WTC11 (cell line): ENCODE measurements at regions not wholly inside any gene's neighbourhood (a gene's known extent, or its start where the extent isn't known, plus 50 kb on each side); places are given as distances from the start of the nearest gene placed in this dataset.

Experiments used
- ATAC-seq: fragments of 200-7000 bp; cut with Tn5 transposase; 2 replicates; pipeline ENCODE4 v1.10.0; 2021; ENCODE audit warnings: mild to moderate bottlenecking, moderate library complexity
- CTCF ChIA-PET: fragments of 300-600 bp; sonication (Branson Sonifier 250); formaldehyde crosslinking; loops from one replicate; lab custom pipeline; 2021; ENCODE audit warnings: antibody characterized with exemption; lab: Charles Lee
- POLR2A ChIA-PET: fragments of 350-600 bp; sonication (Branson Sonifier 250); formaldehyde crosslinking; loops from one replicate; lab custom pipeline; 2021; ENCODE audit warnings: antibody characterized with exemption; lab: Charles Lee
- DNase-seq: peaks from one replicate; pipeline ENCODE4 v3.0.0; 2021; ENCODE audit warnings: low spot score
- H3K27ac Mint-ChIP-seq: 2 replicates; pipeline ENCODE4 v1.8.0; 2021; ENCODE audit warnings: mixed read lengths
- H3K27me3 Mint-ChIP-seq: 2 replicates; pipeline ENCODE4 v1.8.0; 2021; ENCODE audit warnings: low read depth, mild to moderate bottlenecking, moderate library complexity, mixed read lengths
- H3K36me3 Mint-ChIP-seq: 2 replicates; pipeline ENCODE4 v1.8.0; 2021; ENCODE audit warnings: mixed read lengths
- H3K4me1 Mint-ChIP-seq: 2 replicates; pipeline ENCODE4 v1.8.0; 2022; ENCODE audit warnings: mixed read lengths
- H3K4me3 Mint-ChIP-seq: 2 replicates; pipeline ENCODE4 v1.8.0; 2021; ENCODE audit warnings: mild to moderate bottlenecking, moderate library complexity, mixed read lengths
- H3K9me3 Mint-ChIP-seq: 2 replicates; pipeline ENCODE4 v1.8.0; 2021; ENCODE audit warnings: mixed read lengths
- GABPB1 ChIP-seq: sonication (generic); formaldehyde crosslinking; IDR thresholded peaks from 2 replicates; pipeline ENCODE4 v1.8.1; 2023; ENCODE audit warnings: mild to moderate bottlenecking, missing genetic modification reagents
- GRHL2 ChIP-seq: fragments of 250-450 bp; sonication (Bioruptor Pico); IDR thresholded peaks from 2 replicates; pipeline ENCODE4 v1.8.0; 2022; ENCODE audit warnings: mild to moderate bottlenecking, moderate library complexity; ENCODE audit not compliant: insufficient replicate concordance, severe bottlenecking
- GTF2I ChIP-seq: fragments of 250-450 bp; sonication (Bioruptor Pico); conservative IDR thresholded peaks from 2 replicates; pipeline ENCODE4 v1.4.0; 2021; ENCODE audit warnings: mild to moderate bottlenecking
- IRF2 ChIP-seq: sonication (generic); formaldehyde crosslinking; IDR thresholded peaks from 2 replicates; pipeline ENCODE4 v1.8.0; 2022; ENCODE audit warnings: low read depth, missing genetic modification reagents, borderline replicate concordance
- NR2C2 ChIP-seq: sonication (generic); formaldehyde crosslinking; IDR thresholded peaks from 2 replicates; pipeline ENCODE4 v1.8.0; 2022; ENCODE audit warnings: mild to moderate bottlenecking, missing genetic modification reagents
- PRRX2 ChIP-seq: fragments of 250-450 bp; sonication (Bioruptor Pico); IDR thresholded peaks from 2 replicates; pipeline ENCODE4 v1.8.0; 2021; ENCODE audit warnings: mild to moderate bottlenecking
- RELA ChIP-seq: sonication (generic); formaldehyde crosslinking; IDR thresholded peaks from 2 replicates; pipeline ENCODE4 v1.8.1; 2022; ENCODE audit warnings: missing genetic modification reagents, mild to moderate bottlenecking, borderline replicate concordance
- RORB ChIP-seq: fragments of 250-450 bp; sonication (Bioruptor Pico); IDR thresholded peaks from 2 replicates; pipeline ENCODE4 v1.9.0; 2021; ENCODE audit warnings: mild to moderate bottlenecking
- SMAD4 ChIP-seq: sonication (generic); formaldehyde crosslinking; IDR thresholded peaks from 2 replicates; pipeline ENCODE4 v1.8.0; 2022; ENCODE audit warnings: mild to moderate bottlenecking, missing genetic modification reagents
- TEAD1 ChIP-seq: sonication (generic); formaldehyde crosslinking; IDR thresholded peaks from 2 replicates; pipeline ENCODE4 v1.8.0; 2022; ENCODE audit warnings: mild to moderate bottlenecking, missing genetic modification reagents
- ZNF232 ChIP-seq: sonication (generic); formaldehyde crosslinking; IDR thresholded peaks from 2 replicates; pipeline ENCODE4 v1.8.0; 2022; ENCODE audit warnings: mild to moderate bottlenecking, missing genetic modification reagents
- ZNF317 ChIP-seq: sonication (generic); formaldehyde crosslinking; IDR thresholded peaks from 2 replicates; pipeline ENCODE4 v1.8.1; 2023; ENCODE audit warnings: low read depth, mild to moderate bottlenecking, moderate library complexity, missing genetic modification reagents, borderline replicate concordance
- ZNF423 ChIP-seq: fragments of 250-450 bp; sonication (Bioruptor Pico); IDR thresholded peaks from 2 replicates; pipeline ENCODE4 v2.1.2; 2022; ENCODE audit warnings: mild to moderate bottlenecking, moderate library complexity
- TF ChIP-seq, protein P1 (sequence below): sonication (generic); formaldehyde crosslinking; conservative IDR thresholded peaks from 2 replicates; pipeline ENCODE4 v1.8.1; 2022; ENCODE audit warnings: mild to moderate bottlenecking, missing genetic modification reagents
- TF ChIP-seq, protein P2 (sequence below): fragments of 250-450 bp; sonication (Bioruptor Pico); IDR thresholded peaks from 2 replicates; pipeline ENCODE4 v1.9.0; 2021; ENCODE audit warnings: mild to moderate bottlenecking
- TF ChIP-seq, protein P3 (sequence below): sonication (generic); formaldehyde crosslinking; IDR thresholded peaks from 2 replicates; pipeline ENCODE4 v1.8.0; 2022; ENCODE audit warnings: missing genetic modification reagents
- TF ChIP-seq, protein P4 (sequence below): sonication (generic); formaldehyde crosslinking; IDR thresholded peaks from 2 replicates; pipeline ENCODE4 v1.8.1; 2022; ENCODE audit warnings: missing genetic modification reagents, borderline replicate concordance
- TF ChIP-seq, protein P5 (sequence below): sonication (generic); formaldehyde crosslinking; IDR thresholded peaks from 2 replicates; pipeline ENCODE4 v1.8.1; 2023; ENCODE audit warnings: mild to moderate bottlenecking, missing genetic modification reagents, moderate library complexity
- TF ChIP-seq, protein P6 (sequence below): fragments of 250-450 bp; sonication (Bioruptor Pico); IDR thresholded peaks from 2 replicates; pipeline ENCODE4 v1.9.0; 2021; ENCODE audit warnings: mild to moderate bottlenecking, borderline replicate concordance
- TF ChIP-seq, protein P7 (sequence below): fragments of 200-600 bp; IDR thresholded peaks from 2 replicates; pipeline ENCODE4 v1.8.0; 2022; ENCODE audit warnings: antibody characterized with exemption
- TF ChIP-seq, protein P8 (sequence below): fragments of 250-450 bp; sonication (Bioruptor Pico); IDR thresholded peaks from 2 replicates; pipeline ENCODE4 v1.8.0; 2021; ENCODE audit warnings: mild to moderate bottlenecking
- TF ChIP-seq, protein P9 (sequence below): sonication (generic); formaldehyde crosslinking; IDR thresholded peaks from 2 replicates; pipeline ENCODE4 v1.8.1; 2022; ENCODE audit warnings: low read depth, missing genetic modification reagents, borderline replicate concordance

DNA sequence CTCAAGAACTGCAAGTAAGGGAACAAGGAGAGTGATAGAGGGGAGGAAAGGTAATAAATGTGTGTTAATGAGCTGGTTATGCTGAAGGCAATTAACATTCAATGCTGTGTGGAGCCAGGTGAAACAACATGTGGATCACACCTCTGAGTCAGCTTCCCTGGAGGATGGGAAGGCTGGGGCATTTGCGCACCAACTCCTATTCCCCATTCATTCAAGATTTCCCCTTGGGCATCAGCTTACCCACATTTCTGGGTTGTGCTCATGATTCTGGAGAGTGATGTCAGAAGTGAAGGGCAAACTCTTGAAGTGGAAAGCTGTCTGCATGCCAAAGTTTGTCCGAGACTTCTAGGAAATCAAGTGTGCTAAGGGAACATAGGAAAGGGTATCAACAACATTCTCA is 461.4 kb downstream of the MID1IP1 start (continued):
- TF ChIP-seq ZNF232 (CRISPR knock-in tag), result no peak
- TF ChIP-seq, protein P1, sequence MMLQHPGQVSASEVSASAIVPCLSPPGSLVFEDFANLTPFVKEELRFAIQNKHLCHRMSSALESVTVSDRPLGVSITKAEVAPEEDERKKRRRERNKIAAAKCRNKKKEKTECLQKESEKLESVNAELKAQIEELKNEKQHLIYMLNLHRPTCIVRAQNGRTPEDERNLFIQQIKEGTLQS (CRISPR knock-in tag), result no peak
- no peak for TF ChIP-seq GABPB1
- no peak for TF ChIP-seq GRHL2 (CRISPR knock-in tag)
- no peak for TF ChIP-seq RORB

DNA sequence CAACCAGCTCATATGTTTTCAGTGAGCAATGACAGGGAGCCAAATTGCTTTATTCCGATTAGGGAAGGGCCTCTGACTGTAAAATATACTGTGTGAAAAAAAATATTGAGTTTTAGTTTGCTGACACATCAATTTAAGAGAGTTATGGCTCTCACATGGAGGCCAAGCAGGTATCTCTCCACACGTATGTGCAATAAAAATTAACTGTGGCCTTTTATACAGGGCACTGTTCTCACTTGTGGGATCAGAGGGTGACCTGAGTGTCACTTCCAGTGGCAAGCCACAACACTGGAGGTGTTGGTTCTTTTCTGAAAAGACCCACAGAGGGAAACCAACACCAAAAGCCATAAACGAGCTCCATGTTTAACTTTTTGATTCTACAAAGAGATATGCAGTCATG is 462.8 kb downstream of the MID1IP1 start:
- H3K27ac Mint-ChIP-seq, result no peak overlapping the region
- no peaks in the 10 kb centered on the region for H3K4me1 Mint-ChIP-seq
- ChIA-PET POLR2A (no interaction called here), CTCF (no interaction called here)
- no peaks in the 10 kb centered on the region for H3K36me3 Mint-ChIP-seq
- ATAC-seq (no peak), DNase-seq (no peak)
- peaks cover 2% of the 10 kb centered on the region; the same call in 1 of the 2 replicates for H3K27me3 Mint-ChIP-seq
- H3K9me3 Mint-ChIP-seq, result no peaks in the 10 kb centered on the region
- H3K4me3 Mint-ChIP-seq, result no peak overlapping the region
- TF ChIP-seq, protein P2, sequence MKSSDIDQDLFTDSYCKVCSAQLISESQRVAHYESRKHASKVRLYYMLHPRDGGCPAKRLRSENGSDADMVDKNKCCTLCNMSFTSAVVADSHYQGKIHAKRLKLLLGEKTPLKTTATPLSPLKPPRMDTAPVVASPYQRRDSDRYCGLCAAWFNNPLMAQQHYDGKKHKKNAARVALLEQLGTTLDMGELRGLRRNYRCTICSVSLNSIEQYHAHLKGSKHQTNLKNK, result no peak
- no peak for TF ChIP-seq IRF2 (CRISPR knock-in tag)
- TF ChIP-seq, protein P3, sequence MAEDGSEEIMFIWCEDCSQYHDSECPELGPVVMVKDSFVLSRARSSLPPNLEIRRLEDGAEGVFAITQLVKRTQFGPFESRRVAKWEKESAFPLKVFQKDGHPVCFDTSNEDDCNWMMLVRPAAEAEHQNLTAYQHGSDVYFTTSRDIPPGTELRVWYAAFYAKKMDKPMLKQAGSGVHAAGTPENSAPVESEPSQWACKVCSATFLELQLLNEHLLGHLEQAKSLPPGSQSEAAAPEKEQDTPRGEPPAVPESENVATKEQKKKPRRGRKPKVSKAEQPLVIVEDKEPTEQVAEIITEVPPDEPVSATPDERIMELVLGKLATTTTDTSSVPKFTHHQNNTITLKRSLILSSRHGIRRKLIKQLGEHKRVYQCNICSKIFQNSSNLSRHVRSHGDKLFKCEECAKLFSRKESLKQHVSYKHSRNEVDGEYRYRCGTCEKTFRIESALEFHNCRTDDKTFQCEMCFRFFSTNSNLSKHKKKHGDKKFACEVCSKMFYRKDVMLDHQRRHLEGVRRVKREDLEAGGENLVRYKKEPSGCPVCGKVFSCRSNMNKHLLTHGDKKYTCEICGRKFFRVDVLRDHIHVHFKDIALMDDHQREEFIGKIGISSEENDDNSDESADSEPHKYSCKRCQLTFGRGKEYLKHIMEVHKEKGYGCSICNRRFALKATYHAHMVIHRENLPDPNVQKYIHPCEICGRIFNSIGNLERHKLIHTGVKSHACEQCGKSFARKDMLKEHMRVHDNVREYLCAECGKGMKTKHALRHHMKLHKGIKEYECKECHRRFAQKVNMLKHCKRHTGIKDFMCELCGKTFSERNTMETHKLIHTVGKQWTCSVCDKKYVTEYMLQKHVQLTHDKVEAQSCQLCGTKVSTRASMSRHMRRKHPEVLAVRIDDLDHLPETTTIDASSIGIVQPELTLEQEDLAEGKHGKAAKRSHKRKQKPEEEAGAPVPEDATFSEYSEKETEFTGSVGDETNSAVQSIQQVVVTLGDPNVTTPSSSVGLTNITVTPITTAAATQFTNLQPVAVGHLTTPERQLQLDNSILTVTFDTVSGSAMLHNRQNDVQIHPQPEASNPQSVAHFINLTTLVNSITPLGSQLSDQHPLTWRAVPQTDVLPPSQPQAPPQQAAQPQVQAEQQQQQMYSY (CRISPR knock-in tag), result no peak
- TF ChIP-seq GTF2I (CRISPR knock-in tag), result no peak
- TF ChIP-seq SMAD4 (CRISPR knock-in tag), result no peak
- TF ChIP-seq PRRX2 (CRISPR knock-in tag), result no peak
- no peak for TF ChIP-seq RELA (CRISPR knock-in tag)
- TF ChIP-seq TEAD1 (CRISPR knock-in tag), result no peak
- no peak for TF ChIP-seq NR2C2 (CRISPR knock-in tag)
- TF ChIP-seq ZNF232 (CRISPR knock-in tag), result no peak
- TF ChIP-seq ZNF423, result no peak
- TF ChIP-seq, protein P4, sequence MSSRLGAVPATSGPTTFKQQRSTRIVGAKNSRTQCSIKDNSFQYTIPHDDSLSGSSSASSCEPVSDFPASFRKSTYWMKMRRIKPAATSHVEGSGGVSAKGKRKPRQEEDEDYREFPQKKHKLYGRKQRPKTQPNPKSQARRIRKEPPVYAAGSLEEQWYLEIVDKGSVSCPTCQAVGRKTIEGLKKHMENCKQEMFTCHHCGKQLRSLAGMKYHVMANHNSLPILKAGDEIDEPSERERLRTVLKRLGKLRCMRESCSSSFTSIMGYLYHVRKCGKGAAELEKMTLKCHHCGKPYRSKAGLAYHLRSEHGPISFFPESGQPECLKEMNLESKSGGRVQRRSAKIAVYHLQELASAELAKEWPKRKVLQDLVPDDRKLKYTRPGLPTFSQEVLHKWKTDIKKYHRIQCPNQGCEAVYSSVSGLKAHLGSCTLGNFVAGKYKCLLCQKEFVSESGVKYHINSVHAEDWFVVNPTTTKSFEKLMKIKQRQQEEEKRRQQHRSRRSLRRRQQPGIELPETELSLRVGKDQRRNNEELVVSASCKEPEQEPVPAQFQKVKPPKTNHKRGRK (CRISPR knock-in tag), result no peak
- TF ChIP-seq, protein P5, sequence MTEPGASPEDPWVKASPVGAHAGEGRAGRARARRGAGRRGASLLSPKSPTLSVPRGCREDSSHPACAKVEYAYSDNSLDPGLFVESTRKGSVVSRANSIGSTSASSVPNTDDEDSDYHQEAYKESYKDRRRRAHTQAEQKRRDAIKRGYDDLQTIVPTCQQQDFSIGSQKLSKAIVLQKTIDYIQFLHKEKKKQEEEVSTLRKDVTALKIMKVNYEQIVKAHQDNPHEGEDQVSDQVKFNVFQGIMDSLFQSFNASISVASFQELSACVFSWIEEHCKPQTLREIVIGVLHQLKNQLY (CRISPR knock-in tag), result no peak
- TF ChIP-seq, protein P6, sequence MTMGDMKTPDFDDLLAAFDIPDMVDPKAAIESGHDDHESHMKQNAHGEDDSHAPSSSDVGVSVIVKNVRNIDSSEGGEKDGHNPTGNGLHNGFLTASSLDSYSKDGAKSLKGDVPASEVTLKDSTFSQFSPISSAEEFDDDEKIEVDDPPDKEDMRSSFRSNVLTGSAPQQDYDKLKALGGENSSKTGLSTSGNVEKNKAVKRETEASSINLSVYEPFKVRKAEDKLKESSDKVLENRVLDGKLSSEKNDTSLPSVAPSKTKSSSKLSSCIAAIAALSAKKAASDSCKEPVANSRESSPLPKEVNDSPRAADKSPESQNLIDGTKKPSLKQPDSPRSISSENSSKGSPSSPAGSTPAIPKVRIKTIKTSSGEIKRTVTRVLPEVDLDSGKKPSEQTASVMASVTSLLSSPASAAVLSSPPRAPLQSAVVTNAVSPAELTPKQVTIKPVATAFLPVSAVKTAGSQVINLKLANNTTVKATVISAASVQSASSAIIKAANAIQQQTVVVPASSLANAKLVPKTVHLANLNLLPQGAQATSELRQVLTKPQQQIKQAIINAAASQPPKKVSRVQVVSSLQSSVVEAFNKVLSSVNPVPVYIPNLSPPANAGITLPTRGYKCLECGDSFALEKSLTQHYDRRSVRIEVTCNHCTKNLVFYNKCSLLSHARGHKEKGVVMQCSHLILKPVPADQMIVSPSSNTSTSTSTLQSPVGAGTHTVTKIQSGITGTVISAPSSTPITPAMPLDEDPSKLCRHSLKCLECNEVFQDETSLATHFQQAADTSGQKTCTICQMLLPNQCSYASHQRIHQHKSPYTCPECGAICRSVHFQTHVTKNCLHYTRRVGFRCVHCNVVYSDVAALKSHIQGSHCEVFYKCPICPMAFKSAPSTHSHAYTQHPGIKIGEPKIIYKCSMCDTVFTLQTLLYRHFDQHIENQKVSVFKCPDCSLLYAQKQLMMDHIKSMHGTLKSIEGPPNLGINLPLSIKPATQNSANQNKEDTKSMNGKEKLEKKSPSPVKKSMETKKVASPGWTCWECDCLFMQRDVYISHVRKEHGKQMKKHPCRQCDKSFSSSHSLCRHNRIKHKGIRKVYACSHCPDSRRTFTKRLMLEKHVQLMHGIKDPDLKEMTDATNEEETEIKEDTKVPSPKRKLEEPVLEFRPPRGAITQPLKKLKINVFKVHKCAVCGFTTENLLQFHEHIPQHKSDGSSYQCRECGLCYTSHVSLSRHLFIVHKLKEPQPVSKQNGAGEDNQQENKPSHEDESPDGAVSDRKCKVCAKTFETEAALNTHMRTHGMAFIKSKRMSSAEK (CRISPR knock-in tag), result no peak
- TF ChIP-seq, protein P7, sequence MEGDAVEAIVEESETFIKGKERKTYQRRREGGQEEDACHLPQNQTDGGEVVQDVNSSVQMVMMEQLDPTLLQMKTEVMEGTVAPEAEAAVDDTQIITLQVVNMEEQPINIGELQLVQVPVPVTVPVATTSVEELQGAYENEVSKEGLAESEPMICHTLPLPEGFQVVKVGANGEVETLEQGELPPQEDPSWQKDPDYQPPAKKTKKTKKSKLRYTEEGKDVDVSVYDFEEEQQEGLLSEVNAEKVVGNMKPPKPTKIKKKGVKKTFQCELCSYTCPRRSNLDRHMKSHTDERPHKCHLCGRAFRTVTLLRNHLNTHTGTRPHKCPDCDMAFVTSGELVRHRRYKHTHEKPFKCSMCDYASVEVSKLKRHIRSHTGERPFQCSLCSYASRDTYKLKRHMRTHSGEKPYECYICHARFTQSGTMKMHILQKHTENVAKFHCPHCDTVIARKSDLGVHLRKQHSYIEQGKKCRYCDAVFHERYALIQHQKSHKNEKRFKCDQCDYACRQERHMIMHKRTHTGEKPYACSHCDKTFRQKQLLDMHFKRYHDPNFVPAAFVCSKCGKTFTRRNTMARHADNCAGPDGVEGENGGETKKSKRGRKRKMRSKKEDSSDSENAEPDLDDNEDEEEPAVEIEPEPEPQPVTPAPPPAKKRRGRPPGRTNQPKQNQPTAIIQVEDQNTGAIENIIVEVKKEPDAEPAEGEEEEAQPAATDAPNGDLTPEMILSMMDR, result no peak
- TF ChIP-seq, protein P8, sequence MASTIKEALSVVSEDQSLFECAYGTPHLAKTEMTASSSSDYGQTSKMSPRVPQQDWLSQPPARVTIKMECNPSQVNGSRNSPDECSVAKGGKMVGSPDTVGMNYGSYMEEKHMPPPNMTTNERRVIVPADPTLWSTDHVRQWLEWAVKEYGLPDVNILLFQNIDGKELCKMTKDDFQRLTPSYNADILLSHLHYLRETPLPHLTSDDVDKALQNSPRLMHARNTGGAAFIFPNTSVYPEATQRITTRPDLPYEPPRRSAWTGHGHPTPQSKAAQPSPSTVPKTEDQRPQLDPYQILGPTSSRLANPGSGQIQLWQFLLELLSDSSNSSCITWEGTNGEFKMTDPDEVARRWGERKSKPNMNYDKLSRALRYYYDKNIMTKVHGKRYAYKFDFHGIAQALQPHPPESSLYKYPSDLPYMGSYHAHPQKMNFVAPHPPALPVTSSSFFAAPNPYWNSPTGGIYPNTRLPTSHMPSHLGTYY (CRISPR knock-in tag), result no peak
- TF ChIP-seq, protein P9, sequence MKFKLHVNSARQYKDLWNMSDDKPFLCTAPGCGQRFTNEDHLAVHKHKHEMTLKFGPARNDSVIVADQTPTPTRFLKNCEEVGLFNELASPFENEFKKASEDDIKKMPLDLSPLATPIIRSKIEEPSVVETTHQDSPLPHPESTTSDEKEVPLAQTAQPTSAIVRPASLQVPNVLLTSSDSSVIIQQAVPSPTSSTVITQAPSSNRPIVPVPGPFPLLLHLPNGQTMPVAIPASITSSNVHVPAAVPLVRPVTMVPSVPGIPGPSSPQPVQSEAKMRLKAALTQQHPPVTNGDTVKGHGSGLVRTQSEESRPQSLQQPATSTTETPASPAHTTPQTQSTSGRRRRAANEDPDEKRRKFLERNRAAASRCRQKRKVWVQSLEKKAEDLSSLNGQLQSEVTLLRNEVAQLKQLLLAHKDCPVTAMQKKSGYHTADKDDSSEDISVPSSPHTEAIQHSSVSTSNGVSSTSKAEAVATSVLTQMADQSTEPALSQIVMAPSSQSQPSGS, result no peak
- no peak for TF ChIP-seq ZNF317
